ENCODE measurements at regions not wholly inside any gene's neighbourhood (a gene's known extent, or its start where the extent isn't known, plus 50 kb on each side); places are given as distances from the start of the nearest gene placed in this dataset.

DNA sequence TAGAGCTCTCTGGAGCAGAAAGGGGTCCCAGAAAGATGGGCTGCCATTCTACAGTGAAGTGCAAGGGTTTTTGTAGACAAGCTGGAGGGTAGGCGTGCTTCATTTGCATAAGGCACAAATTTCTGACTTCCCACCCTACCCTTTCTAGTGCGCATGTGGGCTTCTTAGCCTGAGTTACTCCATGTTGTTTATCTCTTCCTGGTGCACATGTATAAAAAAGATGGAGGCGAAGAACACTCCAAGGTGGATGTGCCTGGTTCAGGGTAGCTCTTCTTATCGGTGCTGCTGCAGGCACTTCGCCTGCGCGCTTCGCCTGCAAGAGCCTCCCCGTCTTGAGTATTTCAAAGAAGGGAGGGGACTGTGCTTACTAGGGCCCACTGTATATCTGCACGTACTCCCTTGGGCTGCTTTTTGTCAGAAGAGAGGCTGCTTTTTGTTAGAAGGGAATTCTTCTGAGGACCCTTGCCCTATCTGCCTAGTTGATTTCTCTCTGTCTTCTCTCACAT, 1047.3 kb upstream of the CNTN5 start:
- TF ChIP-seq CTCF (IDR thresholded peaks at IDR 0.05; ENCODE audit: insufficient read depth in 1 of 2, low read depth in 1 of 2, low read length in 1 of 2, severe bottlenecking in 1 of 2, unreplicated experiment in 1 of 2), result no peak
- no peak overlapping the region for H3K27ac Mint-ChIP-seq (ENCODE audit: unreplicated experiment)
- CTCF ChIA-PET, result no interaction called here
- peaks cover 3% of the 10 kb centered on the region for H3K27me3 Mint-ChIP-seq (ENCODE audit: insufficient read depth, unreplicated experiment)
- H3K4me3 Mint-ChIP-seq (ENCODE audit: unreplicated experiment), result no peak overlapping the region
- Histone ChIP-seq H3K4me1 (no peaks in the 10 kb centered on the region), H3K27me3 (replicated peaks; ENCODE audit: control insufficient read depth, insufficient read depth, low read length) (no peaks in the 10 kb centered on the region), H3K36me3 (ENCODE audit: control insufficient read depth, insufficient read depth, low read length) (no peaks in the 10 kb centered on the region), H3K4me3 (ENCODE audit: low read depth, low read length) (no peak overlapping the region), H3K9me3 (no peaks in the 10 kb centered on the region)
- BruUV-seq (replicated peaks), result no TSS peak
- H3K36me3 Mint-ChIP-seq (ENCODE audit: insufficient read depth, unreplicated experiment), result no peaks in the 10 kb centered on the region
- intact Hi-C loops (cut with micrococcal nuclease; ENCODE audit: unreplicated experiment), result no loop called here
- H3K4me1 Mint-ChIP-seq (ENCODE audit: low read depth, unreplicated experiment), result no peaks in the 10 kb centered on the region
- POLR2A ChIA-PET, result no interaction called here
- DNase-seq, result no peak
- H3K9me3 Mint-ChIP-seq (ENCODE audit: unreplicated experiment), result no peaks in the 10 kb centered on the region

DNA sequence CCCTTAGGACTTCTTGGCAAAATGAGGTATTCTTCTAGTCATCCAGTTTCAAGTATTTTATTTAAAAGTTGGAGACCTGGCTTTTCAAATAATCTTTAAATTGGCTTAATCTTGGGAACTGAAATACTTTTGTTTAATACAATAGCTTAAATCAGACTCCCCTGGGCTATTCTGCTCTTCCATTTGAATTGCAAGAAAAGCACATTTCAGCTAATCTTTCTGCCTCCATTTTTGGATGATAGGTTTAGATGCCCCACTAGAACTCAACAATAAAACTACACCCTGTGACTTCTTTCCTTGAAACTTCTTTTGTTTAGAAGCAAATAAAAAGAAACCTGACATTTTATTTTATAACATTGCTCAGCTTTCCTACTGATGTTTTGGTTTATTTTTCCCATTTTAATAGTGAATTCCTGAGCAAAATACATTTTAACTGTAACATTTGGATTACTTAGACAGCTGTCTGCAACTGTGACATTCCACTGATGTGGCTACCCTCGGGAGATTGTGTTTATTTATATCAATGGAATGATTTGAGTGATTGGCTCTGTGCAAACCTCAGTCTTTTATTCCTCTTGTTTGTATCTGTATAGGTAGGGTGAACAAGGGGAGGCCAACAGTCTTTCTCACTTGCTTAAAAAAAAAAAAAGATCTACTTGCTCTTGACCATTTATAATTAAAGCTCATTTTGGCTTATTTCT, 1045.8 kb upstream of the CNTN5 start:
- H3K27ac Mint-ChIP-seq (ENCODE audit: unreplicated experiment), result no peak overlapping the region

GRCh38 chr11:97977726-97978125, 1043.0 kb upstream of the CNTN5 start:
- no peak for DNase-seq
- H3K9me3 Mint-ChIP-seq (ENCODE audit: unreplicated experiment), result no peaks in the 10 kb centered on the region

More for the DNA sequence above, 1045.8 kb upstream of the CNTN5 start:
- H3K4me3 Mint-ChIP-seq (ENCODE audit: unreplicated experiment), result no peak overlapping the region
- no peak for TF ChIP-seq CTCF (IDR thresholded peaks at IDR 0.05; ENCODE audit: insufficient read depth in 1 of 2, low read depth in 1 of 2, low read length in 1 of 2, severe bottlenecking in 1 of 2, unreplicated experiment in 1 of 2)
- Histone ChIP-seq H3K27me3 (replicated peaks; ENCODE audit: control insufficient read depth, insufficient read depth, low read length) (no peaks in the 10 kb centered on the region), H3K4me1 (no peaks in the 10 kb centered on the region), H3K36me3 (ENCODE audit: control insufficient read depth, insufficient read depth, low read length) (no peaks in the 10 kb centered on the region), H3K4me3 (ENCODE audit: low read depth, low read length) (no peak overlapping the region), H3K9me3 (no peaks in the 10 kb centered on the region)
- intact Hi-C loops (cut with micrococcal nuclease; ENCODE audit: unreplicated experiment), result no loop called here
- POLR2A ChIA-PET, result no interaction called here
- no peaks in the 10 kb centered on the region for H3K36me3 Mint-ChIP-seq (ENCODE audit: insufficient read depth, unreplicated experiment)
- DNase-seq, result no peak
- no peaks in the 10 kb centered on the region for H3K9me3 Mint-ChIP-seq (ENCODE audit: unreplicated experiment)
- H3K27me3 Mint-ChIP-seq (ENCODE audit: insufficient read depth, unreplicated experiment), result peaks cover 3% of the 10 kb centered on the region
- no peaks in the 10 kb centered on the region for H3K4me1 Mint-ChIP-seq (ENCODE audit: low read depth, unreplicated experiment)
- CTCF ChIA-PET, result no interaction called here
- no TSS peak for BruUV-seq (replicated peaks)

More at GRCh38 chr11:97977726-97978125, 1043.0 kb upstream of the CNTN5 start:
- Histone ChIP-seq H3K36me3 (ENCODE audit: control insufficient read depth, insufficient read depth, low read length) (no peaks in the 10 kb centered on the region), H3K9me3 (no peaks in the 10 kb centered on the region), H3K4me1 (no peaks in the 10 kb centered on the region), H3K4me3 (ENCODE audit: low read depth, low read length) (no peak overlapping the region), H3K27me3 (replicated peaks; ENCODE audit: control insufficient read depth, insufficient read depth, low read length) (no peaks in the 10 kb centered on the region)
- no peak for TF ChIP-seq CTCF (IDR thresholded peaks at IDR 0.05; ENCODE audit: insufficient read depth in 1 of 2, low read depth in 1 of 2, low read length in 1 of 2, severe bottlenecking in 1 of 2, unreplicated experiment in 1 of 2)
- no TSS peak for BruUV-seq (replicated peaks)
- ChIA-PET POLR2A (no interaction called here), CTCF (no interaction called here)
- Mint-ChIP-seq H3K4me3 (ENCODE audit: unreplicated experiment) (no peak overlapping the region), H3K4me1 (ENCODE audit: low read depth, unreplicated experiment) (no peaks in the 10 kb centered on the region), H3K36me3 (ENCODE audit: insufficient read depth, unreplicated experiment) (no peaks in the 10 kb centered on the region), H3K27me3 (ENCODE audit: insufficient read depth, unreplicated experiment) (peaks cover 5% of the 10 kb centered on the region), H3K27ac (ENCODE audit: unreplicated experiment) (no peak overlapping the region)
- intact Hi-C loops (cut with micrococcal nuclease; ENCODE audit: unreplicated experiment), result no loop called here
